Karpas-422 (cell line): ENCODE measurements at regions not wholly inside any gene's neighbourhood (a gene's known extent, or its start where the extent isn't known, plus 50 kb on each side); places are given as distances from the start of the nearest gene placed in this dataset.

Experiments
- DNase-seq: peaks from one replicate; pipeline ENCODE4 v3.0.0-alpha.2; 2015
- H2AFZ ChIP-seq: fragments of 200-600 bp; sonication (generic); 2 replicates; pipeline ENCODE4 v1.6.1; 2014; ENCODE audit warnings: antibody characterized with exemption, low read length, mixed read lengths
- H3K27ac ChIP-seq: fragments of 200-600 bp; sonication (generic); 2 replicates; pipeline ENCODE4 v1.5.1; 2014; ENCODE audit warnings: mild to moderate bottlenecking, low read length, moderate library complexity
- H3K27me3 ChIP-seq: fragments of 200-600 bp; sonication (generic); 2 replicates; pipeline ENCODE4 v1.6.1; 2014; ENCODE audit warnings: low read length, mixed read lengths
- H3K36me3 ChIP-seq: fragments of 200-600 bp; sonication (generic); 2 replicates; pipeline ENCODE4 v1.6.1; 2014; ENCODE audit warnings: low read length, mixed read lengths; ENCODE audit not compliant: insufficient read depth
- H3K4me1 ChIP-seq: fragments of 200-600 bp; sonication (generic); 2 replicates; pipeline ENCODE4 v1.6.1; 2014; ENCODE audit warnings: mild to moderate bottlenecking, low read length, mixed read lengths
- H3K4me2 ChIP-seq: fragments of 200-600 bp; sonication (generic); 2 replicates; pipeline ENCODE4 v1.6.1; 2014; ENCODE audit warnings: low read length, low read depth, mild to moderate bottlenecking; ENCODE audit not compliant: poor library complexity, severe bottlenecking
- H3K4me3 ChIP-seq: fragments of 200-600 bp; sonication (generic); 2 replicates; pipeline ENCODE4 v1.5.1; 2014; ENCODE audit warnings: mild to moderate bottlenecking, antibody characterized with exemption, low read length, mixed read lengths
- H3K79me2 ChIP-seq: fragments of 200-600 bp; sonication (generic); 2 replicates; pipeline ENCODE4 v1.6.1; 2014; ENCODE audit warnings: mild to moderate bottlenecking, low read length, mixed read lengths
- H3K9ac ChIP-seq: fragments of 200-600 bp; sonication (generic); 2 replicates; pipeline ENCODE4 v1.6.0; 2014; ENCODE audit warnings: low read length
- H3K9me2 ChIP-seq: fragments of 200-600 bp; sonication (generic), shearing (Covaris generic); replicated peaks from 2 replicates; pipeline ENCODE4 v1.6.0; 2014; ENCODE audit warnings: mild to moderate bottlenecking, low read length, moderate library complexity; ENCODE audit not compliant: insufficient read depth
- H3K9me3 ChIP-seq: fragments of 300-700, 200-600 bp; sonication (generic); 2 replicates; pipeline ENCODE4 v1.6.1; 2014; ENCODE audit warnings: low read length, mixed read lengths
- H4K20me1 ChIP-seq: fragments of 200-600 bp; sonication (generic); 2 replicates; pipeline ENCODE4 v1.6.1; 2014; ENCODE audit warnings: mild to moderate bottlenecking, antibody characterized with exemption, low read length, low read depth; ENCODE audit not compliant: insufficient read depth

DNA sequence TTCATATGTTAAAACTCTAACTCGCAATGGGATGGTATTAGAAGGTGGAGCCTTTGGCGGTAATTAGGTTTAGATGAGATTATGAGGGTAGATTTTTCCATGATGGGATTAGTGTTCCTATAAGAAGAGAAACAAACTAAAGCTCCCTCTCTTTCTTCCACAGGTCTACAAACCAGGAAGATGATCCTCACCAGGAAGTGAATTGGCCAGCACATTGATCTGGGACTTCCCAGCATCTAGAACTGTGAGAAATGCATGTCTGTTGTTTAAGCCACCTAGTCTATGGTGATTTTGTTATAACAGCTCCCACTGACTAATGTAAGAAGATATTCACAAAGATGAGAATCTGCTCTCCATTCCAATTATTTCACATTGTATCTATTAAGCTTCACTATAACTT, 2266.9 kb downstream of the PCDH7 start:
- Histone ChIP-seq H3K79me2 (no peaks in the 10 kb centered on the region), H2AFZ (no peak overlapping the region)

DNA sequence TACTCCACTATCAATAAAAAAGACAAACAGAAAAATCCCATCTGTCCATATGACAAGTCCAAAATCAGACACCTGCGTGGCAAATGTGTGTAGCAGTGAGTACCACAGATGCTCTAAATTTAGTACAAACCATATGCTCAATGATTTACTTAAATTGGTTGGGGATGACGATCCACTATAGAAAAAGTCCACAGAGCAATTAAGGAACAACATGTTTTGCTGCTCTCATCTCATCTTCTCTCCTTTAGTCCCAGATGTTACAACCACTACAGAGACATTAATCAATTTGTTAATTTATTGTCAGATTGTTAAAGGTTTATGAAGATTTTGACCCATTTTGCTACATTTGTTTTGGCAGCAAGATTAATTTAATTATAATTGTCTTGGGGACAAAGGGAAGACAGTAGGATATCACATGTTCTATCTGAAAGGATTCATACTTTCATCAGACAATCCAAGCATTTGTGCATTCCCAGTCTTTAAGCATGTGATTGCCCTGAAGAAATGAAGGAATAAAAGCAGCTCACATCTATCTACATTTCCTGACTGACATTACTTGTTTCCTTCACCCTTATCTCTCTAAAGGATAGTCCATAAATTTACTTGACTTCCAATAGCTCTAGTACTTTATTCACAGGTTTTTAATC, 2268.1 kb downstream of the PCDH7 start:
- DNase-seq: no peak
- H3K4me2 ChIP-seq: no peak overlapping the region
- peaks cover 40% of the 10 kb centered on the region for H3K9me3 ChIP-seq
- H3K4me3 ChIP-seq: no peak overlapping the region
- H3K4me1 ChIP-seq: no peaks in the 10 kb centered on the region
- H3K27me3 ChIP-seq: no peaks in the 10 kb centered on the region
- no peaks in the 10 kb centered on the region for H4K20me1 ChIP-seq
- H3K36me3 ChIP-seq: no peaks in the 10 kb centered on the region
- H3K9ac ChIP-seq: no peak overlapping the region
- no peaks in the 10 kb centered on the region for H3K9me2 ChIP-seq
- no peaks in the 10 kb centered on the region for H3K79me2 ChIP-seq
- H2AFZ ChIP-seq: no peak overlapping the region
- H3K27ac ChIP-seq: no peak overlapping the region

More for the DNA sequence above, 2266.9 kb downstream of the PCDH7 start:
- Histone ChIP-seq H3K27me3 (no peaks in the 10 kb centered on the region), H4K20me1 (no peaks in the 10 kb centered on the region), H3K9me3 (peaks cover 40% of the 10 kb centered on the region), H3K27ac (no peak overlapping the region), H3K36me3 (no peaks in the 10 kb centered on the region), H3K9me2 (no peaks in the 10 kb centered on the region), H3K4me1 (no peaks in the 10 kb centered on the region), H3K4me2 (no peak overlapping the region), H3K9ac (no peak overlapping the region), H3K4me3 (no peak overlapping the region)
- DNase-seq: no peak

DNA sequence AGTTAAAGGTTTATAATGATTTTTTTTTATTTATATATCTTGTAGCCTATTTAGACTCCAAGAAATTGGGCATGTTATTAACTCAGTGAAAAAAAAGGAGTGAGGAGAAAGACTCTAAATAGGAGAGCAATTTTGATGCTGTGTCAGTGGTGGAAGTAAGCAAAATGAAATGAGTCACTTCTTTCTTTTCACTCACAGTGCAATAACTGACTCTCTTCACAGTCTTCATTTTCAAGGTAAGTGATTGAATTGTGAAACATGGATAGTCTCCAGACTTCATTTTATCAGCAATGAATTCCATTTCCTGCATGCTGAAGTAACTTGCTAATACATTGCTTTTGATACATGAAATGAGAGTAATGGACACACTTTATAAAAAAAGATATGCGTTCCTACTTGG, 2271.5 kb downstream of the PCDH7 start:
- Histone ChIP-seq H3K27me3 (no peaks in the 10 kb centered on the region), H3K9me3 (peaks cover 29% of the 10 kb centered on the region), H3K4me3 (no peak overlapping the region), H3K36me3 (no peaks in the 10 kb centered on the region), H4K20me1 (no peaks in the 10 kb centered on the region), H3K27ac (no peak overlapping the region), H3K4me1 (no peaks in the 10 kb centered on the region), H3K9ac (no peak overlapping the region), H3K9me2 (no peaks in the 10 kb centered on the region), H3K79me2 (no peaks in the 10 kb centered on the region), H3K4me2 (no peak overlapping the region), H2AFZ (no peak overlapping the region)
- no peak for DNase-seq

- Histone ChIP-seq H3K9me3 (peaks cover 29% of the 10 kb centered on the region), H3K4me2 (no peak overlapping the region)
- DNase-seq: no peak
These were observed 2275.1 kb downstream of the PCDH7 start for GRCh38 chr4:32994981-32995881.

GRCh38 chr4:33013282-33013681, 2293.1 kb downstream of the PCDH7 start:
- Histone ChIP-seq H2AFZ (no peak overlapping the region), H3K4me3 (no peak overlapping the region), H4K20me1 (no peaks in the 10 kb centered on the region), H3K9me3 (peaks cover 23% of the 10 kb centered on the region), H3K27ac (no peak overlapping the region), H3K9ac (no peak overlapping the region), H3K27me3 (no peaks in the 10 kb centered on the region), H3K4me2 (no peak overlapping the region), H3K36me3 (no peaks in the 10 kb centered on the region), H3K9me2 (no peaks in the 10 kb centered on the region), H3K4me1 (no peaks in the 10 kb centered on the region), H3K79me2 (no peaks in the 10 kb centered on the region)
- no peak for DNase-seq

More at GRCh38 chr4:32994981-32995881, 2275.1 kb downstream of the PCDH7 start:
- Histone ChIP-seq H3K9ac (no peak overlapping the region), H3K4me3 (no peak overlapping the region), H2AFZ (no peak overlapping the region), H3K9me2 (no peaks in the 10 kb centered on the region), H4K20me1 (no peaks in the 10 kb centered on the region), H3K27me3 (no peaks in the 10 kb centered on the region), H3K36me3 (no peaks in the 10 kb centered on the region), H3K27ac (no peak overlapping the region), H3K4me1 (no peaks in the 10 kb centered on the region), H3K79me2 (no peaks in the 10 kb centered on the region)

- Histone ChIP-seq H3K4me2 (no peak overlapping the region), H3K27me3 (no peaks in the 10 kb centered on the region), H2AFZ (no peak overlapping the region), H4K20me1 (no peaks in the 10 kb centered on the region), H3K79me2 (no peaks in the 10 kb centered on the region), H3K27ac (no peak overlapping the region), H3K9ac (no peak overlapping the region), H3K4me1 (no peaks in the 10 kb centered on the region), H3K4me3 (no peak overlapping the region), H3K9me3 (peaks cover 16% of the 10 kb centered on the region), H3K36me3 (no peaks in the 10 kb centered on the region), H3K9me2 (no peaks in the 10 kb centered on the region)
- no peak for DNase-seq
These were observed 2305.1 kb downstream of the PCDH7 start for GRCh38 chr4:33025236-33025635.

DNA sequence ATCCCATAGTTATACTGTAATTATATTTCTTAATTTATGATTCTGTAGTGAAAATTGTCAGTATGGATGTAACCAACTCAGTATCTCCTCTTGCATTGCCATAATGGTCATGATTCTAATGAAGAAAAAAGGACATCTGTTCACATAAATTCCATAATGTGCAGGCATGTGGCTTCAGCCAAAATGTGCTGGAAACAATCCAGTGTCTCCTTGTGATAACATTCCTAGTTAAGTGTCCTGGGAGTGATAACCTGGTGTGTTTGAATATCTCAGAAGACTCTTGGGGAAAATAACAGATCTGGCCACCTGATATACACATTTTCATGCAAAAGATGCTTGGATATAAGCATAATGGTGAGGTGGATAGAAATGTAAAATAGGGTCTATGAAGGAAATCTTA, 2309.8 kb downstream of the PCDH7 start:
- Histone ChIP-seq H3K4me2 (no peak overlapping the region), H3K9me2 (no peaks in the 10 kb centered on the region), H3K79me2 (no peaks in the 10 kb centered on the region), H3K27me3 (no peaks in the 10 kb centered on the region), H3K9ac (no peak overlapping the region), H3K4me3 (no peak overlapping the region), H3K27ac (no peak overlapping the region), H3K9me3 (peaks cover 31% of the 10 kb centered on the region), H2AFZ (no peak overlapping the region), H3K36me3 (no peaks in the 10 kb centered on the region), H4K20me1 (no peaks in the 10 kb centered on the region), H3K4me1 (no peaks in the 10 kb centered on the region)
- DNase-seq: no peak

DNA sequence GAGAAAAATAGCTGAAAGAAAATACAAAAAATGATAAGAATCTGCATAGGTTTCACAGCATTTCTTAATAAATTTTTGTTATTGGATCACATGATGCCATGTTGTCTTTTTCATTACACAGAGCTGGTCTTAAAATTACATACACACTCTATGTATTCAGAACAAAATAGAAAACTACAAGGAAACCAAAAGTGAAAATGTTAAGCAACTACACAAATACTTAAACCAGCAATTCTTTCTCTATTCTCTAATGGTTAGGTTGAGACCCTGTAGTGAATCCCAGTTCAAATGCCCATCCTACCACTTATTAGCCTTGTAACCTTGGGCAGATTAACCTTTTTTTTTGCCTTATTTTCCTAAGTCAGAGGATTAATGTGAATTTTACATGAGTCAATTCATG, 2311.2 kb downstream of the PCDH7 start:
- peaks cover 33% of the 10 kb centered on the region for H3K9me3 ChIP-seq
- H4K20me1 ChIP-seq: no peaks in the 10 kb centered on the region
- H3K27me3 ChIP-seq: no peaks in the 10 kb centered on the region
- no peak overlapping the region for H3K4me3 ChIP-seq
- no peaks in the 10 kb centered on the region for H3K4me1 ChIP-seq
- H3K79me2 ChIP-seq: no peaks in the 10 kb centered on the region
- no peak overlapping the region for H3K27ac ChIP-seq
- DNase-seq: no peak
- H3K36me3 ChIP-seq: no peaks in the 10 kb centered on the region
- H3K4me2 ChIP-seq: no peak overlapping the region
- no peaks in the 10 kb centered on the region for H3K9me2 ChIP-seq
- H3K9ac ChIP-seq: no peak overlapping the region
- H2AFZ ChIP-seq: no peak overlapping the region
